Lower lobe of right lung (tissue), 2 donors: ENCODE measurements at regions not wholly inside any gene's neighbourhood (a gene's known extent, or its start where the extent isn't known, plus 50 kb on each side); places are given as distances from the start of the nearest gene placed in this dataset.

Experiments used
- ATAC-seq, 2 donors: fragments of 200-7000 bp; cut with Tn5 transposase; one replicate each; pipeline ENCODE4 v1.9.1; 2020 to 2022; ENCODE audit warnings: mild to moderate bottlenecking in 2 of 2, moderate library complexity in 2 of 2
- DNase-seq: peaks from one replicate; pipeline ENCODE4 v3.0.0-alpha.2; 2020
- H3K27ac ChIP-seq: fragments of 200-600 bp; one replicate; pipeline ENCODE4 v1.8.0; 2022
- H3K27me3 ChIP-seq: fragments of 200-600 bp; one replicate; pipeline ENCODE4 v1.8.0; 2022; ENCODE audit warnings: low read depth
- H3K36me3 ChIP-seq: fragments of 200-600 bp; one replicate; pipeline ENCODE4 v1.8.0; 2022; ENCODE audit warnings: mild to moderate bottlenecking
- H3K4me1 ChIP-seq: fragments of 200-600 bp; one replicate; pipeline ENCODE4 v1.8.0; 2022
- H3K4me3 ChIP-seq: fragments of 200-600 bp; one replicate; pipeline ENCODE4 v1.8.0; 2022; ENCODE audit warnings: mild to moderate bottlenecking
- H3K9me3 ChIP-seq: fragments of 200-600 bp; one replicate; pipeline ENCODE4 v1.8.0; 2022
- CTCF ChIP-seq: fragments of 200-600 bp; IDR thresholded peaks from one replicate; pipeline ENCODE4 v1.8.0; 2022; ENCODE audit warnings: antibody characterized with exemption, mild to moderate bottlenecking
- intact Hi-C: fragments of 100-400 bp; cut with DNase I; formaldehyde crosslinking; loops from one replicate; pipeline ENCODE4 v1.11.0; 2022
- donor health status: DM: no; HTN: yes; CAD: no; lungs with severe emphysema.

DNA sequence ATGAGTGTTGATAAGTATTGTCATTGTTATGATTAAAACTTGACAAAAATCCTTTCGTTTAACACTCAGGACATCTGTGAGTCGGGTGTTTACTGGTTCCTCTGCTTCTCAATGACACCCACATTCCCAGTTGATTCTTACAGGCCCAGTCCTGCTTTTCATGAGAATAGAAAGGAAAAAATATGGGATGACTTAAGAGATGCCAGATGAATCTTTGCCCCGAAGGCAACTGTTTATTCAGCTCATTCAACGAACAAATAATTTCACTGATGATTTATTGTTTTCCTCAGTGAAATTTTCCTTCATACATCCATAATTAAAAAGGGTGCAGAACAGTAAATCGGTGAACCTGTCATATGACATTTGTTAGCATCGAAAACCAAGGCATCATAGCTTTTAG lies 452.4 kb upstream of the WWC1 start:
- Histone ChIP-seq H3K4me3 (no peak overlapping the region), H3K27me3 (no peaks in the 10 kb centered on the region), H3K9me3 (no peaks in the 10 kb centered on the region), H3K4me1 (no peaks in the 10 kb centered on the region), H3K27ac (no peak overlapping the region), H3K36me3 (no peaks in the 10 kb centered on the region)
- TF ChIP-seq CTCF = no peak
- no peak for DNase-seq
- ATAC-seq = no peak
- intact Hi-C loops = no loop called here

- ATAC-seq (no peak), DNase-seq (no peak)
- Histone ChIP-seq H3K4me1 (no peaks in the 10 kb centered on the region), H3K36me3 (no peaks in the 10 kb centered on the region), H3K27me3 (no peaks in the 10 kb centered on the region), H3K9me3 (no peaks in the 10 kb centered on the region), H3K27ac (no peak overlapping the region), H3K4me3 (no peak overlapping the region)
- TF ChIP-seq CTCF = no peak
- intact Hi-C loops = no loop called here
These were observed 450.8 kb upstream of the WWC1 start for GRCh38 chr5:167840527-167841130.

- intact Hi-C loops = no loop called here
- ATAC-seq (no peak), DNase-seq (no peak)
- Histone ChIP-seq H3K27me3 (no peaks in the 10 kb centered on the region), H3K9me3 (no peaks in the 10 kb centered on the region), H3K27ac (no peak overlapping the region), H3K4me1 (no peaks in the 10 kb centered on the region), H3K36me3 (no peaks in the 10 kb centered on the region), H3K4me3 (no peak overlapping the region)
- no peak for TF ChIP-seq CTCF
These were observed 447.4 kb upstream of the WWC1 start for GRCh38 chr5:167843881-167844572.

DNA sequence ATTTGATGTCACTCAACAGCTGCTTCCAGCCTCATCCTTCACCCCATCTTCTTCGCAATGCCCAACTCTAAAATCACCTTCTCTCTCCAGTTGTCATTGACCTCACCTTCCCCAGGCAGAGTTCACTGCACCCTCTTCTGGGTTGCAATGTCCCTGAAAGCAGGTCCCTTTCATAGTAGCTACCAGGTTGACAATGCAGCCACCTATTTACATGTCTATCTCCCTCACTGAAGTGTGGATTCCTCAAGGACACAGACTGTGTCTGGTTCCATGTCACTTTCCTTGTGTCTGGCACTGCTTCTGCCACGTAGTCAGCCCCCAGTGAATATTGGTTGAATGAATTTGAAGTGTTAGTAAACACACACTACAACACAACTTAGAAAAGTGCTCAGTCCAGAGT lies 445.5 kb upstream of the WWC1 start:
- ATAC-seq = no peak
- no peaks in the 10 kb centered on the region for H3K4me1 ChIP-seq
- intact Hi-C loops = no loop called here
- no peak overlapping the region for H3K4me3 ChIP-seq
- H3K36me3 ChIP-seq = no peaks in the 10 kb centered on the region
- H3K9me3 ChIP-seq = no peaks in the 10 kb centered on the region
- no peaks in the 10 kb centered on the region for H3K27me3 ChIP-seq
- DNase-seq = no peak
- no peak for TF ChIP-seq CTCF
- no peak overlapping the region for H3K27ac ChIP-seq

DNA sequence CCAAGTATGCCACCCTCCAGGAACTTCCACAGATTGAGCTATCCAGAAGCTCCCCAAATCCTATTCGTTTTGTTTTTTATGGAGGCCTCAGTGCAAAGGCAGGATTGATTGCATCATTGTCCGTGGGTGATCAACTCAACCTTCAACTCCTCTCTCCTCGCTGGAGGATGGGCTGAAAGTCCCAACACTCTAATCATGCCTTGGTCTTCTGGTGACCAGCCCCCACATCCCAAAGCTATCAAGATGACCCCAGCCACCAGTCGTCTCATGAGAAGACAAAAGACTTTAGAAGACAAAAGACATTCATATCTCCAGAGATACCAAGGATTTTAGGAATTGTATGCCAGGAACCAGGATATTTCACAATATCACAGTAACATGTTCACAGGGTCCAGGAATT lies 441.6 kb upstream of the WWC1 start:
- Histone ChIP-seq H3K4me3 (no peak overlapping the region), H3K27ac (no peak overlapping the region), H3K27me3 (no peaks in the 10 kb centered on the region), H3K9me3 (no peaks in the 10 kb centered on the region), H3K36me3 (no peaks in the 10 kb centered on the region), H3K4me1 (no peaks in the 10 kb centered on the region)
- TF ChIP-seq CTCF = no peak
- ATAC-seq (no peak), DNase-seq (no peak)
- intact Hi-C loops = no loop called here
